GM19035 (cell line): ENCODE measurements at regions not wholly inside any gene's neighbourhood (a gene's known extent, or its start where the extent isn't known, plus 50 kb on each side); places are given as distances from the start of the nearest gene placed in this dataset.

Experiments used
- ATAC-seq: cut with Tn5 transposase; IDR thresholded peaks from one replicate; pipeline ENCODE4 v1.9.1; 2021; ENCODE audit not compliant: unreplicated experiment

- ATAC-seq: peak; percentile 89
Observed at GRCh38 chr1:88401313-88401712, 282.8 kb upstream of the PKN2 start.

DNA sequence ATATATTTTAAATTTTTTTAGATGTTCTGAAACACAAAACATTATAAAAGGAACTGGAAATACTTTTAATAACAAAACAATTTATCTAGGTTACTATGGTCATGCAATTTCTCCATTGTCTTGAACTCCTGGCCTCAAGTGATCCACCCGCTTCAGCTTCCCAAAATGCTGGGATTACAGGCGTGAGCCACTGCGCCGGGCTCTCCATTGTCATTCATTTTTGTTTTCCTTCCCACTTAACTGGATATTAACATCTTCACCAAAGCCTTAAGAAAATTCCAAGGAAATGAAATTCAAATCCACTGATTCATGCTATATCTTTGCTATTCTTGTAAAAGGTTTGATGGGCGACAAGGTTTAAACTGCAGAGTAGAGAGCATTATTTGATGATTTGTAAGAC is 279.5 kb upstream of the PKN2 start:
- no peak for ATAC-seq

DNA sequence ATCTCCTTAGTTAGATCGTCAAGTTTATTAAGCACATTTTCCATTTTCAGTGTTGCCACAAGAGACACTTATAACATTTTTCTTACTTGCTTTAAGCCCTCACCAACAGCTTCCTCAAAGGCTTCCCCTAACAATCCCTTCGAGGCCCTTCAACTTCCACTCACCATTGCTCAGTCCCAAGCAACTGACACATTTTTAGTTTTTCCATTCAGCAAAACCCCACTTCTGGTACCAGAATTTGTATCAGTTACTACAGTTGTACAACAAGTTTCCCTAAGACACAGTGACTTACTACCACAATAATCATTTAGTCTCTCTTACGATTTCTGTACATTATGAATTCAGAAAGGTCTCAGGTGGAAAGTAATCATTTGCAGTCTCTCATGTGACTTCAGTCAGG is 276.8 kb upstream of the PKN2 start:
- ATAC-seq: no peak

DNA sequence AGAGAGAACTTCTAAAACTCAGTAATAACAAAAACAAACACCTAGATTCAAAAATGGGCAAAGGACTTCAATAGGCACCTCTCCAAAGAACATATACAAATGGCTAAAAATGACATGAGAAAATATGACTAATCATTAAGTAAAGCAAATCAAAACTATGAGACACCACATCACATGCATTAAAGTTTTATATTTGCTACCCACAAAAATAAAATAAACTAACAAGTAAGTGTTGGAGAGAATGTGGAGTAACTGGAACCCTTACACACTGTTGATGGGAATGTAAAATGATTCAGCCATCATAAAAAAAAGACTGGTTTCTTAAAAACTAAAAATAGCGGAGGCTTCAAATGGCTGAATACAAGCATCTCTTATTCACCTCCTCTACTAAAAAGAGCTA is 262.1 kb upstream of the PKN2 start:
- no peak for ATAC-seq

- no peak for ATAC-seq
Observed at GRCh38 chr1:88433556-88433955, 250.5 kb upstream of the PKN2 start.

- no peak for ATAC-seq
Observed at GRCh38 chr1:88434836-88435235, 249.2 kb upstream of the PKN2 start.

DNA sequence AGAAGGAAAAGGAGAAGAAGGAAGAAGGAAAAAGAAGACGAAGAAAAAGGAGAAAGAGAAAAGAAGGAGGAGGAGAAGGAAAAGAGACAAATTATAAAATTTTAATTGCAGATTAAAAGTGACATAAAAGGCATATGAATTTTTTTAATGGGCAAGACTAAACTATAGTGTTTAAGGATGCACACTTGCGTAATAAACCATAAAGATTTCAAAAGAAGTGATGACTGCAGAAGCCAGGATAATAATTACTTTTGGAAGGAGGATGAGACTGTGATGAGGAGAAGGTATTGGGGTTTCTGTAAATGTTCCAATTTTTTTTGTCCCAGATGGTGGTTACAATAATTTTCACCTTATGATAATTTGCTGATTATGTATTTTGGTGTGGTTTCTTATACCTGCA is 243.1 kb upstream of the PKN2 start:
- no peak for ATAC-seq

- no peak for ATAC-seq
Observed at GRCh38 chr1:88451856-88452255, 232.2 kb upstream of the PKN2 start.

- no peak for ATAC-seq
Observed at GRCh38 chr1:88453295-88453694, 230.8 kb upstream of the PKN2 start.

DNA sequence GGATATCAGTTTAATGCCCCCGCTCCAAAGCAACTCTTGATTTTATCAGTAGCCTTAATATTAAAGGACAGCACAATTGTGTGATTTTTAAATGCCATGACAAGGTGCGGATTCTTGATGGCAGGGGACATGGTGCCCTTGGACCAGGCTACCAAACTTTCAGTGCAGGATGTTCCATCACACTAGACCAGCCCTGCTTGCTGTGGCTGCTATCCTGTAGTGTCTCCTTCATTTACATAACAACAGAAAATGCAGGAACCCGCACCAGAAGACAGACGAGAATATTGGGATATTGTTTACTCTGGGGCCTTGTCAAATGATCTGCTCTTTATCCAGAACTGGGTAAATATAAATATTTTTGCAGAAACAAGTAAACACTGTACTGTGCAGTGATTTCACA is 229.3 kb upstream of the PKN2 start:
- ATAC-seq: no peak

- ATAC-seq: no peak
Observed at GRCh38 chr1:88455621-88456256, 228.3 kb upstream of the PKN2 start.

DNA sequence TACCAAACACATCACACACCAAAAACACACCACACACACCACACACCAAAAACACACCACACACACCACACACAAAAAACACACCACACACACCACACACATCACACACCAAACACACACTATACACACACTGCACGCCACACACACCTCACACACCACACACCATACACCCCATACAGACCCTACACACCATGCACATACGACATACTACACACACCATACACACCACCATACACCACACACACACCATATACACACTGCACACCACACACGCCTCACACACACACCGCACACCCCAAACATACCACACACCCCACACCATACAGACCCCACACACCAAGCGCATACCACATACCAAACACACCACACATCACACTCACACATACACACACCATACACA is 226.9 kb upstream of the PKN2 start:
- no peak for ATAC-seq

- ATAC-seq: no peak
Observed at GRCh38 chr1:88461007-88461406, 223.1 kb upstream of the PKN2 start.

GRCh38 chr1:88462096-88462487 is 222.0 kb upstream of the PKN2 start:
- no peak for ATAC-seq

GRCh38 chr1:88462488-88463261 is 221.4 kb upstream of the PKN2 start:
- ATAC-seq: no peak

- ATAC-seq: no peak
Observed at GRCh38 chr1:88463401-88463985, 220.6 kb upstream of the PKN2 start.

GRCh38 chr1:88466011-88466410 is 218.1 kb upstream of the PKN2 start:
- ATAC-seq: no peak

GRCh38 chr1:88466899-88467580 is 217.0 kb upstream of the PKN2 start:
- ATAC-seq: no peak

DNA sequence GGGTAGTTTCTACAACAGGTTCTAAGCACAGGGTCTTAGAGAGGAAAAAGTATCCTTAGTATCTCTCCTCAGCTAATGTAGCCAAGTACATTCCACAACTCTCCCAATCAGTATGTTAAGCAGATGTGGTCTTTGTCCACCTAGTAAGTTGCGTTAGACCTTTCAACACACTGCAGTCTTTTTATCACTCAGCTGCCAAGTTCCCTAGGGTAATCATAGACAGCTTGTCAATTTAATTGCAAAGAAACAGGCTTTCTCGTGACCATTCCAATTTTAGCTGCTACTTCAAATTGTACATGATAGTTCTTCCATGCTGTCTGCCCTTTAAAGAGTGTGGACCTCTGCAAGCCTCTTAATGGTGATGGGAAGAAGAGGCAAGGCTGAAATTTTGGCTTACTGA is 211.8 kb upstream of the PKN2 start:
- no peak for ATAC-seq

GRCh38 chr1:88472714-88473113 is 211.4 kb upstream of the PKN2 start:
- no peak for ATAC-seq

DNA sequence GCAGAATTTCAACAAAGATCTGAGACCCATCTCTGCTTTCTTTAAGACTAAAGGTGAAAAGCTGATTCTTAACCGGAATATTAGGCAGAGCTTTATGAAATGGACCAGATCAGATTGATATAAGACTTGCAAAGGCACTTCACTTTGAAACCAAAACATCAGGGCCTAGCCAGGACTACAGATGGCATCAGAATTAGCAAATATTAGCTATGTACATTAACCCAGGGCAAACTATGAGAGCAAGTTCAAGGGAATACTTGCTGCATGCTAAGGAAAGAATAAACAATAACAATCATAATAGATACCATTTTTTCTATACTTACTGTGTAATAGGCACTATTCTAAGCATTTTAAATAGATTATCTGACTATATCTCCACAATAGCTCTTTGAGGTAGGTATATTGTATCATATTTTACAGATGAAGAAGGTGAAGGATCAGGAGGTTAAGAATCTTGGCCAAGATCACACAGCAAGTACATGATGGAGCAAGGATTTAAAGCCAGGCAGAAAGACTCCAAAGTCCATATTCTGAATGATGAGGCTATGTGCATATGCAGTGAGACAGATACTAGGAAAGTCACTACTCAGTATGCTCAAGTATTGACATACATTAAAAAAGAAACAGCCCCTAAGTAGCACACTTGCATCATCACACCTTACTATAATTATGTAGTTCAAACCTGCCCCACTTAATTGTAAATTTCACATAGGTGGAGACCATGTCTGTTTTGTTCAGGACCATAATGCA is 209.3 kb upstream of the PKN2 start:
- ATAC-seq: no peak
